ENCODE measurements at regions not wholly inside any gene's neighbourhood (a gene's known extent, or its start where the extent isn't known, plus 50 kb on each side); places are given as distances from the start of the nearest gene placed in this dataset.
"Not testable (repeated sequence)": the region's sequence is repeated elsewhere in the genome, so short reads cannot be mapped to it uniquely, and the experiment has no call there.

- no peak for DNase-seq (ENCODE audit: low read depth, low spot score)
These were observed 378.8 kb downstream of the MED13L start for GRCh38 chr12:115898670-115899069.

GRCh38 chr12:115897729-115898128, 379.8 kb downstream of the MED13L start:
- DNase-seq (ENCODE audit: low read depth, low spot score) = no peak

- DNase-seq (ENCODE audit: low read depth, low spot score) = no peak
These were observed 382.2 kb downstream of the MED13L start for GRCh38 chr12:115895247-115895646.

- DNase-seq (ENCODE audit: low read depth, low spot score) = no peak
These were observed 385.8 kb downstream of the MED13L start for GRCh38 chr12:115891556-115892164.

GRCh38 chr12:115886666-115887065, 390.8 kb downstream of the MED13L start:
- no peak for DNase-seq (ENCODE audit: low read depth, low spot score)

- DNase-seq (ENCODE audit: low read depth, low spot score) = no peak
These were observed 392.3 kb downstream of the MED13L start for GRCh38 chr12:115885040-115885690.

GRCh38 chr12:115882936-115883335, 394.6 kb downstream of the MED13L start:
- no peak for DNase-seq (ENCODE audit: low read depth, low spot score)

GRCh38 chr12:115880238-115880637, 397.3 kb downstream of the MED13L start:
- DNase-seq (ENCODE audit: low read depth, low spot score) = no peak

GRCh38 chr12:115879354-115879753, 398.1 kb downstream of the MED13L start:
- no peak for DNase-seq (ENCODE audit: low read depth, low spot score)

GRCh38 chr12:115873451-115874082, 403.9 kb downstream of the MED13L start:
- no peak for DNase-seq (ENCODE audit: low read depth, low spot score)

- DNase-seq (ENCODE audit: low read depth, low spot score) = no peak
These were observed 404.6 kb downstream of the MED13L start for GRCh38 chr12:115872919-115873357.

- no peak for DNase-seq (ENCODE audit: low read depth, low spot score)
These were observed 405.3 kb downstream of the MED13L start for GRCh38 chr12:115872212-115872611.

- DNase-seq (ENCODE audit: low read depth, low spot score) = no peak
These were observed 405.8 kb downstream of the MED13L start for GRCh38 chr12:115871714-115872113.

- DNase-seq (ENCODE audit: low read depth, low spot score) = no peak
These were observed 407.0 kb downstream of the MED13L start for GRCh38 chr12:115870510-115870909.

GRCh38 chr12:115870021-115870420, 407.5 kb downstream of the MED13L start:
- DNase-seq (ENCODE audit: low read depth, low spot score) = no peak

- DNase-seq (ENCODE audit: low read depth, low spot score) = no peak
These were observed 407.9 kb downstream of the MED13L start for GRCh38 chr12:115869604-115870003.

GRCh38 chr12:115868624-115869023, 408.9 kb downstream of the MED13L start:
- DNase-seq (ENCODE audit: low read depth, low spot score) = no peak

- DNase-seq (ENCODE audit: low read depth, low spot score) = no peak
These were observed 409.6 kb downstream of the MED13L start for GRCh38 chr12:115867854-115868253.

GRCh38 chr12:115866909-115867525, 410.5 kb downstream of the MED13L start:
- no peak for DNase-seq (ENCODE audit: low read depth, low spot score)

- DNase-seq (ENCODE audit: low read depth, low spot score) = not testable (repeated sequence)
These were observed 411.2 kb downstream of the MED13L start for GRCh38 chr12:115866281-115866680.

- no peak for DNase-seq (ENCODE audit: low read depth, low spot score)
These were observed 413.1 kb downstream of the MED13L start for GRCh38 chr12:115864396-115864795.

GRCh38 chr12:115860619-115861018, 416.9 kb downstream of the MED13L start:
- no peak for DNase-seq (ENCODE audit: low read depth, low spot score)

GRCh38 chr12:115859231-115859630, 418.3 kb downstream of the MED13L start:
- DNase-seq (ENCODE audit: low read depth, low spot score) = no peak

Measured in smooth muscle cell of the brain vasculature (primary cell).